Stimulated activated CD4-positive, alpha-beta T cell treated with anti-CD3 and anti-CD28 coated beads, Interleukin-15, amount 100 ng/mL, for 24 hours (primary cell): ENCODE measurements at regions not wholly inside any gene's neighbourhood (a gene's known extent, or its start where the extent isn't known, plus 50 kb on each side); places are given as distances from the start of the nearest gene placed in this dataset.

Source experiments
- DNase-seq: peaks from one replicate; pipeline ENCODE4 v3.0.0-alpha.2; 2020

GRCh38 chr6:47360388-47360787, 50.7 kb upstream of the TNFRSF21 start:
- DNase-seq: no peak

DNA sequence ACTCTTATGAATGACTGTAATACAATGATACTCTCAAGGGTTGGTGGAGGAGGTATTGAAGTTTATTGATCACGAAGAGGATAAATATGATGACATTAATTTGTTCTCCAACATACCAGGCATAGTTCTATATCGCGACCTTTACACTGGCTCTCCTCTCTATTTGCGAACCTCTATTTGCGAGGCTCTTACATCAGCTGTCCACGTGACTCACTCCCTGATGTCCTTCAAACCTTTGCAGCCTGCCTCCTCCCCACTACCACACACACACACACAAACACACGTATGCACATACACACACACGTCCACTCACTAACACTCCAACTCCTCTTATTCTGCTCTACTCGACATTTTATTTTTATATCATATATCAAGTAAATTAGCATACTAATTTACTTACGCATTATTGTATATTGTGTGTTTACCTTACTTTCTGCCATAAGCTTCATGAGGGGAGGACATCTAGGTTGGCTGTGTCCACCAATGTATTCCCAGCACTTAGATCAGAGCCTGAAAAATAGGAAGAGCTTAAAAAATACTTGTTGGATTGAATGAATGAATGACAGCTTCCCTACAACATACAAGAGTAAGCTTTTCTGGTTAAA, 53.3 kb upstream of the TNFRSF21 start:
- no peak for DNase-seq

GRCh38 chr6:47363736-47364135, 54.0 kb upstream of the TNFRSF21 start:
- no peak for DNase-seq

DNA sequence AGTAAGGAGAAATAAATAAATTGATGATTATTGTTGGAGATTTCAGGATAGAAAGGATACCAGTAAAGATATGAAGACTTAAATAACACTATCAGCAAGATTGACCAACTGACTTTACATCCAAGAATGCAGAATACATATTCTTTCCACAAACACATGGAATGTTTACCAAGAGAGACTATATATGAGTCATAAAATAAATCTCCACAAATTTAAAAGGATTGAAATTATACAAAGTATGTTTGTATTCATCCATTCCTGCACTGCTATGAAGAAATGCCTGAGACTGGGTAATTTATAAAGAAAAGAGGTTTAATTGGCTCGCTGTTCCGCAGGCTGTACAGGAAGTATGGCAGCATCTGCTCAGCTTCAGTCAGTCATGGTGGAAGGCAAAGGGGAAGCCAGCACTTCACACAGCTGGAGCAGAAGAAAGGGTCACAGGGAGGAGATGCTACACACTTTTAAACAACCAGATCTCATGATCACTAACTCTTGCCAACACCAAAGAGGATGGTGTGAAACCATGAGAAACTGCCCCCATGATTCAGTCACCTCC, 56.7 kb upstream of the TNFRSF21 start:
- no peak for DNase-seq

- DNase-seq: no peak
These were observed 61.6 kb upstream of the TNFRSF21 start for GRCh38 chr6:47371139-47371869.

GRCh38 chr6:47371870-47372255, 62.2 kb upstream of the TNFRSF21 start:
- no peak for DNase-seq

GRCh38 chr6:47372318-47372717, 62.6 kb upstream of the TNFRSF21 start:
- no peak for DNase-seq

- DNase-seq: no peak
These were observed 65.7 kb upstream of the TNFRSF21 start for GRCh38 chr6:47375426-47375825.

- DNase-seq: no peak
These were observed 67.2 kb upstream of the TNFRSF21 start for GRCh38 chr6:47376930-47377329.

GRCh38 chr6:47377971-47378370, 68.3 kb upstream of the TNFRSF21 start:
- DNase-seq: no peak

GRCh38 chr6:47379328-47379727, 69.6 kb upstream of the TNFRSF21 start:
- DNase-seq: no peak

- DNase-seq: no peak
These were observed 70.5 kb upstream of the TNFRSF21 start for GRCh38 chr6:47380251-47380650.

- no peak for DNase-seq
These were observed 71.3 kb upstream of the TNFRSF21 start for GRCh38 chr6:47381036-47381435.

DNA sequence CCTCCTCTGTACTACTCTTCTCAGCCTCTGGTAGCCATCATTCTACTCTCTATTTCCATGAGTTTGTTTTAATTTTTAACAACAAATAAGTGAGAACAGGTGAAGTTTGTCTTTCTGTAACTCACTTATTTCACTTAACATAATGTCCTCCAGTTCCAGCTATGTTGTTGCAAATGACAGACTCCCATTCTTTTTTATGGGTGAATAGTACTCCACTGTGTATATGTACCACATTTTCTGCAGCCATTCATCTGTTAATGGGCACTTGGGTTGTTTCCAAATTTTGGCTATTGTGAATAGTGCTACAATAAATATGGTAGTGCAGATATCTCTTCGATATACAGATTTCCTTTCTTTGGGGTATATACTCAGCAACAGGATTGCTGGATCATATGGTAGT, 73.7 kb upstream of the TNFRSF21 start:
- no peak for DNase-seq

- no peak for DNase-seq
These were observed 82.0 kb upstream of the TNFRSF21 start for GRCh38 chr6:47391675-47392074.

GRCh38 chr6:47392251-47392650, 82.5 kb upstream of the TNFRSF21 start:
- DNase-seq: no peak

DNA sequence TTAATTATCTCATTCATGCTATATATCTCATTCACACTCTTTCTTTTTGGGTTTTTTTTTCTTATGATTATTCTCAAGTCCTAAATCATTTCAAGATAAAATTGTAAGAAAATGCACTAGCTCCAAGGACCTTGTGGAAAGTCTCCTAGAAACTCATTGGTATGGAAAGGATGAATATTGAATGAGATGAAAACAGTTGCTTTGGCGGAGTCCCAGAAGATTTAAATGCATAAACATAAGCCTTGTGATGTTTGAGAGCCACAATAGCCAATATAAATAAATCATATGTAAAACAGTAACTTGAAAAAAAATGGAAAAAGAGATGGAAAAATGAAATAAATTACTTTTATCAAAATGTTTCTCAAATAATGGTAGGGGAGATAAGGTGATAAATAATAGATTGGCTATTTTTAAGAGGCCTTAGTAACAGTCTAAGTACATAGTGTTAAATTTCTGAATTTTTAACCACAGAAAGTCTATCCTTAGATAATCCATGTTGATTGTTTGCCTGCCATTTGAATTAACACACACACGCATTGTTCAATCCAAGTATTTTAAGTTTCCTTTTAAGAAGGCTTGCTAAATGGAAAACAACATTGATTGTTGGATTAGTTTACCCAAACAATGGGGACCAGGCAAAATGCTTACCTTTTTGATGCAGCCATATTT, 81.1 kb upstream of the CD2AP start:
- no peak for DNase-seq

DNA sequence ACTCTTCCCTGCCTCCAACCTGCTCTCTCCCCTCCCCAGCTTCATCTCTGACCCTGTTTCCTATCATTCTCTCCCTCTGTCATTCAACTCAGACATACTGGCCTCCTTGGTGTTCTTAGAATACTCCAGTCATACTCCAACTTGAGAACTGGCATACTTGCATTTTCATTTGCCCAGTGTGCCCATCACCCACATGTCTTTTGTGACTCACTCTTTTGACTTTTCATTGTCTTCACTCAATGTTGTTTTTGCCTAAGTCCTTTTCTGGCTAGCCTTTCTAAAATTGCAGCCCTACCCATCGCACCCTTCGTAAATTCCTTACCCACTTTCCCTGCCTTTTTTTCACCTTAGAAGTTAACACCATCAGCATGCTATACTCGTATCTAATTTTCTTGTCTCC, 77.0 kb upstream of the CD2AP start:
- no peak for DNase-seq

DNA sequence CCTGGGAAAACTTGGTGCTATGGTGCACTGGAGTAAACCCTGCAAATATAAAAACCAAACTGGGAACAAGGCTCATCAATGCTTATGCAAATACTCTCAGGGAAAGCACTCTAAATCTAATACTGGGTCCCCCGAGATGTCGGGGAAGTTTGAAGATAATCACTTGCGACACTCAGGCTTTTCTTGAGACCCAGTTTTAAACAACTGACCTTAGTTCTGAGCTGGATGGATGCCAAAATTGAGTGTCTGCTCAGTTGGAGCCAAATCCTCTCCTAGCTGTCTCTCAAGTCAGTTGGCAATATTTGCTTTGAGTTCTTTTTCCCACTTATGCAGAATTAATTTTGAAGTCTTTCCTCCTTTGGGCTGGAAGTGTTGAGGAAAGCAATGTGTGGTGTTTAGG, 75.5 kb upstream of the CD2AP start:
- DNase-seq: no peak

- no peak for DNase-seq
These were observed 74.5 kb upstream of the CD2AP start for GRCh38 chr6:47403056-47403455.

DNA sequence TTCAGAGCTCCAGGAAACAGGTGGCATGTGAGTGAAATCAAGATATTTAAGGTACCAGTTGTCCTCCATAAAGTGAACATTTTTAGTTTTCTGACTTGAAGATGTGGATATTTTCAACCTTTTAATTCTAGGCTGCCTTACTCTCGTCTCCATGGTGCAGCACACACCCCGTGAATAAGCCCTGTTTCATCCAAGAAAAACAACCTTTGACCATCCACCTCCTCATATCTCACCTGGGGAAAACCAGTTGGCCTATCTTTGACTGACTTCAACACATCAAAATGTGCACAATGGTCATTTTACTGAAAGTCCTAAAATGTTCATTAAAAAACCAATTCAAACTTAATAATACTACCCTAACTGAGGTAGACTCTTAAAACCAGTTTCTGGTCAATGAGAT, 73.8 kb upstream of the CD2AP start:
- no peak for DNase-seq

DNA sequence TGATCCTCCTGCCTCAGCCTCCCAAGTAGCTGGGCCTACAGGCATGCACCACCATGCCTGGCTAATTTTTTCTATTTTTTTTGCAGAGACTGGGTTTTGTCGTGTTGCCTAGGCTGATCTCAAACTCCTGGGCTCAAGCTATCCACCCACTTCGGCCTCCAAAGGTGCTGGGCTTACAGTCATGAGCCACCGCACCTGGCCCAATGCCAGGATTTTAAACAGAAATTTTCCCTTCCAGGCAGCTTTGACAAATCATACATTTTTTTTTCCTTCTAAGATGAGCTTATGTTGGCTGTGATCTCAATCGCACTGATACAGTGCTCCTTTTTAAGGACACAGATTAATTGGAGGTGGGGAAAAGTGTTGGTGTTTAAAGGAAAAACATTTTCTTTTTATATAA, 73.2 kb upstream of the CD2AP start:
- no peak for DNase-seq

DNA sequence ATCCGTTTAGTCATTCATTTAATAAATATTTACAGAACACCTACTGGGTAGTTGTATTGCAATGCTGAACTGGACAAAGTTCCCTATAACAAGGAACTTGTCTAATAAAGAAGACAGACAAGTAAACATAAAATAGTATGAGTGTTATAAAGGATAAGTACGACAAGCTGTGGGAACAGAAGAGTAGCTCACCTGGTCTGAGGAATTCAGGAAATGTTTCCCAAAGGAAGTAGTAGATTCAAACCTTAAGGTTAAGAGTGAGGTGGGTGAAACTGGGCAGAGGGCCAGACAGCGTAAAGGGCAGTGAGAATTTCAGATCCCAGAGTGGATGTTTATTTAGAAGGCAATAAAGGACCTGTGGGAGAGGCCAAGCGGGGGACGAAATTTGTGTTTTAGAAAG, 72.3 kb upstream of the CD2AP start:
- no peak for DNase-seq
